Globus pallidus (tissue), 1 donor: ENCODE measurements at regions not wholly inside any gene's neighbourhood (a gene's known extent, or its start where the extent isn't known, plus 50 kb on each side); places are given as distances from the start of the nearest gene placed in this dataset.
"Not testable (repeated sequence)": the region's sequence is repeated elsewhere in the genome, so short reads cannot be mapped to it uniquely, and the experiment has no call there.

Experiments used
- DNase-seq: peaks from one replicate; pipeline ENCODE4 v3.0.0-alpha.2; 2015; ENCODE audit warnings: low spot score

DNA sequence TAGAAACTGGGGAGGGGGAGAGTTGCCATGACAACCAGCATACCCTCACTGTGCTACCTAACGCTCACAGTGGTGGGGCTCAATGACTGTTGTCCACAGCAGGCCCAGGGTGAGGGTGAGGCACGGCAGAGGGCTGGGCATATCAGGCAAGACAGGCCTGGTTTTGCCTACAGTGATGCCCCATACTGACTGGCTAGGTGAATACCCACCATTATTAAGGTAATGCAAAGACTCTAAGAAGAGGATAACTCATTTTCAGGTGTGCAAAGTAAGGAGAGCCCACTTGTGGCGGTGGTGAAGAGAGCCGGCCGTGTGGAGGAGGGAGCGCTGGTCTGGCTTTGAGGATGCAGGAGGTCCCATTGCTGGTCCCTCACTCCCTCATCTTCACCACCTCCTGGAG is 422.3 kb downstream of the FUT8 start:
- DNase-seq, result no peak

DNA sequence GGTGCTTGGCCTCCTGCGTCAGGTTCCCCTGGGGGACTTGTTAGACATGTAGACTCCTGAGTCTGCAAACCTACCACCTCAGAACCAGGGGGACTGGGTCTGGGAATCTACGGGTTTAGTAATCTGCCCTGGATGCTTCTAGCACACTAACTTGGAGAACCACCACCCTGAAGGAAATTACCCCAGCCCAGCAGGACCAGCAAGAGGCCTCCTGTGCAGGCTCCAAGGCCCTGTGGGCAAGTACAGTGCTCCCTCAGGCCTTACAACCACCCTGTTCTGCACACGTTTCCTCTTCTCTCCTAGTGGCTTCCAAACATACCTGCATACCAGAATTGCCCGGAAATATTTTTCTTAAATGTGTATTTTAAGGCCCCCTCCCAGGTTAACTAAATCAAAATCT is 423.0 kb downstream of the FUT8 start:
- DNase-seq, result no peak

DNA sequence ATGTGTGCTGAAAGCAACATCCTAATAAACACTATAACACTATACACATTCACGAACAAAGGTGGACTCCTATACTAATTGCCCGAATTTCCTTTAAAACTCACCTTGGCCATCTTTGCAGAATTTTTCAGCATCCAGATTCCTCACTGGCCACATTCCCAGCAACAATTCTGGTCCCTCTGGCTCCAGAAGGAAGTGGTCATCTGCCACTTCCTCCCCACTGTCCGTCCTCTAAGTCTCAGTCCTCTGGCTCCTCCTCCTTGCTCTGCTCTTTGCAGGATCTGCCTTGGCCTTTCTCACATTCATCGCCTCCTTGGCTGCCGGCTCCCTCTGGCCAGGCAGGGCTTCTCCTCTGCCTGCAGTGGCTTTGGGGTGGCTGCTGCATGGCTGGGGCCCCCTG is 426.0 kb downstream of the FUT8 start:
- no peak for DNase-seq

DNA sequence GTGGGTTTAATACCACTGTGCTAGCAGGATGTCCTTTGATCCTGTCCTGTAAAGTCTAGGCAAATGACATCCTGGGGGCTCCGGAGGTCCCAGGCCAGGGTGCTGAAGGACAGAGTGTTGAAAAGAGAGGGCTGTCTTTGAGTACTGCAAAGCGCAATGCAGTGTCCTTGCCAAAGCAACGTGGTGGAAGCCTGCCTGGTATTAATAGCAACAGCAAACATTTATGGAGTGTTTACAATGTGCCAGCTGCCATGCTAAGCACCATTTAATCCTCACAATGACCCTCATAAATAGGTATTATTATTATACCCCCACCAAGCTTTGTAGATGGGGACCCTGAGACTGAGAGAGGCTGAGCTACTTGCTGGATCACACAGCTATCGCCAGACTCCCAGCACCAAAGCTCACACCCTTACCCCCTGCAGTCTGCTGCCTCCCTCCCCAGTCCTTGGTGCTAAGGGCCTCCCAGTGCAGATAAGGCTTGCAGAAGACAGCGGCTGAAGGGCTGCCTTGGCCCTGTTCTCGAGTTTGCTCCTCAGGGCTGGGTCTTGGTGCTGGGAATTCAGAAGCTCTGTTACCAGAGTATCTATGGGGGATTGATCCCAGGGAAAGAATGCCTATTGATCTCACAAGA is 427.7 kb downstream of the FUT8 start:
- no peak for DNase-seq

DNA sequence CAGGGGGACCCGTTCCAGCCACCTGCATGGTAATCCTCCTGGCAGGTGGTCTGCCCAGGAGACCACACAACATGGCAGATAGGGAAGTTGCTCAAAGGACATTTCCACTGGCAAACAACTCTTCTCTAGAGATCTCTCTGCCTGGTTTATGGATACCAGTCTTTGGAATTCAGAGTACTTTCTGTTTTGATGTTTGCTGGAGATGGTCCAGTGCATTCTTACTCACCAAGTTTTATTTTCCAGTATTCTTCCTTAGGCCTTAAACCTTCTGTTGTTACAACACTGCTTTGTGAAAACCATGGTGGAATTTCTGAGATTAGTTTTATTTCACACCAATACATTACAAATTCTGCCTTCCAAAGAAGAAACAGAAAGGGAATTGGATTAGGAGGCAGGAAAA is 428.3 kb downstream of the FUT8 start:
- no peak for DNase-seq

DNA sequence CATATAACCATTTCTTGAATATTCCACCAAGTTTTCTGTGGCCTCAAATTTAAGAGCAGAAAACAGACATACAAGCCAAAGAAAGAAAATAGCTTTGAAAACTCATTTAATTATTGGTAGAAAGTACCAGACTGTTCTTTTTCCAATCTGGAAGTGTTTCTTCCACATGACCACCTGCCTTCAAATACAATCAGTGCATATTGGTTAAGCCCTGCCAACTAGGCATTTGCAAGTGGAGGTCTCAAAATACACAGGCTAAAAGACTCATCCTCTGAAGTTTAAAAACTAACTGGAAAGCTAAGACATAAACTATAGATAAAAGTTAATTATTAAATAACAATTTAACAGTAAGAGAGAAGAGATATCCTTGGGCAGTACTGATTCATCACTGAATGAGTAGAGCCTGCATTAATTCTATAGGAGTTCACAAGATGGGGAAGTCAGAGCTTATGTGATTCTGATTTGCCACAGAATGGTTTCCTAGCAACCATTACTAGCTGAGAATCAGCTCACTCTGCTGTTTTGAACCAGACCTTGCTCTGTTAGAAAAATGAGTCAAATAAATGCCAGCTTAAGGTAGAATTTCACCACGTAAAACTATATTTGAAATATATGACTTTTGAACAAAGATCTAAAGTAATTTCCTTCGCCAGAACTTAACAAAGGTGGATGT is 433.8 kb downstream of the FUT8 start:
- DNase-seq, result no peak

DNA sequence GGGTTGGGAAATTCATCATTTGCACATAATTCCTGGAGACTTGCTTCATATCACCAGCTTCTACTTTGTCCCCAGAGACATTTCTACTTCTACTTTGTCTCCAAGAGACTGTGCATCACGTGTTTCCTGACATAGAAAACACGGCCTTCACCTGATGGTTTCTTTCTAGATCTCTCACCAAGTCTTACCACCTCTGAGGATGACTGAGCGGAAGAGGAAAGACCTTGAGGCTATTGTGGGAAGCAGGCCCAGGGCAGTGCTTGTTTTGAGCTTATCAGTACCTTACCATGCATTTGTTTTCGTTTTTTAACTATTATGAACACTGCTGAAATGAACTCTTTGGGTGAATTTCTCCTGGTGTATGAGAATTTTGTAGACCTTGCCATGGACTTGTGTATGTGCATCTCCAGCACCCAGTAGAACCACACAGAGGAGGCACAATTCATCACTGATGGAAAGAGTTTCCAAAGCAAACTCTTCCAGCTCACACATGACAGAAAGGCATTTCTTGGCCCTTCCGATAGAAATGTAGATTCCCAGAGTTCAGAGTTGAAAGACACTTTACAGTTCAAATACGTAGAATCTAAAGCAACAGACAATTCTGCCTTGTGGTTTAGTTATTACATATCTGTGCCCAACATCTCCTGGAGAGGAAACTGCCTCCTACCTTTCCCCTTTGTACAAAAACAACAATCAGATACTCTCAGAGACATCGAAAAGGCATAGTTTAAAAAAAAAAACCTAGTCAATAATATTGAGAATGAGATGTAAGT is 434.7 kb downstream of the FUT8 start:
- no peak for DNase-seq

- DNase-seq, result not testable (repeated sequence)
These were observed 435.4 kb downstream of the FUT8 start for GRCh38 chr14:65847931-65848330.

GRCh38 chr14:65849091-65849490 is 436.6 kb downstream of the FUT8 start:
- DNase-seq, result no peak

- DNase-seq, result no peak
These were observed 437.0 kb downstream of the FUT8 start for GRCh38 chr14:65849558-65849957.

DNA sequence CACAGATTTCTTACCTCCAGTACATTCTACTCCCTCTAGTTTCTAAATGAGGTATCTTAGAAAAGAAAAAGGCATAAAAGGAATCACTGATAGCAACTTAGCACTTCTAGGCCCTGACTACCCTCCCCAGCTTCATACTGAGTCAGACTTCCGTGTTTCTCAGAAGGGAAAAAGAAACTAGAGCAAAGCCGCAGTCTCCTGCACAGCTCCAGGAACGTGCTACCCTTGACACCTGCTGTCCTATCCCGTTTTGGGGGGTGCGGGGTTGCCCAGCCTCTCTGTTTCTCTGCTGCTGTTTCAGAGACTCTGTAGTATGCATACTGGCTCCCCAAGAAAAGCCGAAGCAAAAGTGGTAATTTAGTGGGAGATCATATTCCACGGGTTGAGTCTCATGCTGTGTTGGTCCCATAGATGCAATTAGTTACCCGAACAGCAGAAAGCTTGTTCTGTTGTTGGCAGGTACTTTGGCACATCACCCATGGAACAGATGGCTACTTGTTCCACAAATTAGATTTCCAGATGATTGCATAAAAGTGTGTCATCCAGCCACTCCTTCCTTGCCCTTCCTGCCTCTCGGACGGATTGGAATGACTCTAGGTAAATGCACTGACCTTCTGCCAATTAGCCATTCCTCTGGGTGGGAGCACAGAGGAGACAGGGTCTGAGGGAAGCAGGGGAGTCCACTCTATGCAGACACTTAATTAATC is 438.1 kb downstream of the FUT8 start:
- DNase-seq, result no peak

GRCh38 chr14:65852689-65853088 is 440.2 kb downstream of the FUT8 start:
- no peak for DNase-seq

DNA sequence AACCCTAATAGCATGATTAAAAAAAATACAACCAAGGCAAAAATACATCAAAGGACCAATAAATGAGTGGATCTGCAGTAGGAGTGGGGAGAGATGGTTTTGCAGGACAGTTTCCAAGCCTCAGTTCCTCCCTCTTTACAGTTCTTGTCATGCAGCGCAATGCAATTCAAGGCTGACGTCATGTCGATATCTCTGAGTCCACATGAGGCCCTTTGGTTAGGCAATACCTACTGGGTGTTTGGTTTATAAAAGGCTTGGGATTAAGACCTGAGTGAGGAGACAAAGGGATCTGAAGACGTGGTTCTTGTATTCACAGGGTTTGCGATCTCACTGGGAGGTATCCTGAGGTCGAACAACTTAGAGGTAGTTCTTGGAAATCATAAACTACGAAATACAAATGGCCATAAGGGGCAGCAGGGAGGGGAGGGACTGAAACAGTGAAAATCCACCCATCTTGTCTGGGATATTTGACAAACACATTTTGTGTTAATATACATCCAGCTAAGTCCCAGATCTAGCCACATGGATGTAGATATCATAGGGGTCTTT is 441.0 kb downstream of the FUT8 start:
- no peak for DNase-seq

- DNase-seq, result no peak
These were observed 441.7 kb downstream of the FUT8 start for GRCh38 chr14:65854215-65854614.

DNA sequence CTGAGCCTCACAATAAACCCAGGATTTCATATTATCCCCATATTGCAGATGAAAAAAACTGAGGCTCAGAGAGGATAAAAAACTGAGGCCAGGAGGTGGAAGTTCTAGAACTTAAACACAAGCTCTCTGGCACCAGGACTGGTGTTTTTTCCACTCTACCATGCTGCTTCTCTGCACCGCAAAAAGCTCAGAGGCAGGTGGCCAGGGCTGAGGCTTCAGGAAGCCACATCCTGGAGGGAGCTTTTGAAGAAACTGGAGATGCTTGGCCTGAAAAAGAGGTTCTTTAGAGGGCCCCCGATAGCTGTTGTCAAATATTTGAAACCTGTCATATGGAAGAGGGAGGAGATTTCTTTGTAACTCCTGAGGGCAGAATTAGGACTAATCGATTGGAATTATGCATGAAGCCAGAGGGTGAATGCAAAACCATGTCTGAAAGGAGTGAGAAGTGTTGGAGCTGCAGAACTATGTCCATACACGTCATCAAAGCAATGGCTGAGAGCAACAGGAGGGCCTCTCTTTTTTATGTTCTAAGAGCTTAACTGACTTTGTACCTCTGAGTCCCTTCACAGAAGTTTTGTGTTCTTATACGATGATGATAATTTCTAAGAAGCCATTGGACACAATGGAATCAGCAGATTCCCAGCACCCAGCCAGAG is 448.6 kb downstream of the FUT8 start:
- DNase-seq, result no peak

GRCh38 chr14:65864549-65864948 is 452.0 kb downstream of the FUT8 start:
- DNase-seq, result no peak

DNA sequence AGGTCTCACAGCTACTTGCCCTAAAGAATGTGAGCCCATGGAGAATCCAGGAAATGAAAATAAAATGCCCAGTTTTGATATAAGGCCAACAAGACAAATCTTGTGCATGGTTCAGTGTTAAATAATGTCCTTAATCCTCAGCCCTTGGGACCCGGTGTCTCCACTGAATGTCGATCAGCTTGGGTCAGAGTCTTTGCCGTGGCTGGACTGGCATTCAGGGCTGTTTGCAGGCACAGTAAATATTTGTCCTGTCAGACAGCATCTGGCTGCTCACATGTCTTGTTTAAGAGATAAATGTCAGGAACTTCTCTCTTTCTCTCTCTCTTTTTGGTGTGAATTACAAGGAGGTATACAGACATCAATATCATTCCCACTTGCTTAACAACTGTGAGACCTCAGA is 452.5 kb downstream of the FUT8 start:
- no peak for DNase-seq

GRCh38 chr14:65866448-65866847 is 453.9 kb downstream of the FUT8 start:
- no peak for DNase-seq

DNA sequence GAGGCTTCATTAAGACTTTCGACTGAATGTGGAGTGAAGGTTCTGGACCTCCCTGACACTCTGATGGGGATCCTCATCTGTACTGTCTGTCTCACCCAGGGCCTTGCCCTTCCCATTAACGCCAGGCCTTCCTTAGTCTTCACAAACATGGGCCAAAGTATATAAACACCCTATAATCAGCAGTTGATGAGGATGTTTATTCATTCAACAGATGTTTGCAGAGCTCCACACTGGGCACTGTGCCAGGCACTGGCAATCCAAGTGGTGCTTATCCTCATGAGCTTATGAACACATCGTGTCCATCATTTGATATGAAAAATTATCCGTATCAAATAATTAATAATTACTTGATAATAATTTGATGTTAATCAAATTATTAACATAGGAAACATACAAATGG is 454.4 kb downstream of the FUT8 start:
- no peak for DNase-seq

DNA sequence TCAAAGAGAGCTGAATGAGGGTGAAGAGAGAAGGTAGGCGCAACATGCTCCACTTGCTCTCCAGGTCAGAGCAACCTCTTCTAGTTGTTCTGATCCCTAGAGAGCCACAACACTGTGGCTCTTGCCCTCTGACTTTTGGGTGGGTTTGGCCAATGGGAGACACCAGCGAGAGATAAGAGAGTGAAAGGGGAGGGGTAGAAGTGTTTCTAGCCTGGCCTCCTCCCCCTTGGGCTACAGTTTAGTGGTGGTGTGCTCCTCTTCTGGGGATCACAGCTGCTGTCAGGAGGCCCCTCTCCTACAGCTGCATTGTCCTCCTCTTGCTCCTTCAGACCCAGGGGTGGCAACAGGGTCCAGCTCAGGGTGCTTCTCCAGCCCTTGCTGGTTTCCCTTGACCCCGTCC is 454.8 kb downstream of the FUT8 start:
- no peak for DNase-seq

- DNase-seq, result no peak
These were observed 460.0 kb downstream of the FUT8 start for GRCh38 chr14:65872536-65872935.

DNA sequence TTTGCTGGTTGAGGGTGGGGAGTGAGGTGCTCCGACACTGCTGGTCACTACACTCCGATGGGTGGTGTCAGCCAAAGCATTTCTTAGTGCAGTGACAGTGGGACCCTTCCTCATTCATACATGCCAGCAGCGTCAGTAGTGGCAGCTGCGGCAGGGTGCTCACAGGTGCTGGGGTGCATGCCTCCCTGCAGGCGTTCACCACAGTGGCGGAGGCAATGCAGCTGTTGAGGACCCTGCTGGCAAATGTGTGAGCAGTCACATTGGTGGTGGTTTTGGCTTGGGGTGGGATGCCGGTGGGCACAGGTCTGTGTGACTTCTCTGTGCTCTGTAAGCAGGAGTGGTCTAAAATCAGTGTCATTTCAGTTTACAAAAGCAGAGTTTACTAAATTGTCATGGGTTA is 464.6 kb downstream of the FUT8 start:
- DNase-seq, result no peak
